Peyer's patch (tissue), 4 donors: ENCODE measurements at regions not wholly inside any gene's neighbourhood (a gene's known extent, or its start where the extent isn't known, plus 50 kb on each side); places are given as distances from the start of the nearest gene placed in this dataset.

ENCODE experiments used
- CTCF ChIP-seq, 6 experiments: fragments of 450-650 bp in 4 of 6; fragments of 200-600 bp in 2 of 6; sonication (generic) in 1 of 6; IDR thresholded peaks; one replicate each; pipeline ENCODE4 v1.5.1; 2017 to 2019; ENCODE audit warnings: antibody characterized with exemption in 6 of 6, mild to moderate bottlenecking in 3 of 6, moderate library complexity in 1 of 6
- POLR2A ChIP-seq, 2 donors: fragments of 450-650 bp; IDR thresholded peaks; one replicate each; pipeline ENCODE4 v1.5.1; 2017; ENCODE audit warnings: antibody characterized with exemption in 2 of 2, mild to moderate bottlenecking in 2 of 2, moderate library complexity in 2 of 2

GRCh38 chr20:23152308-23152892 is 66.3 kb upstream of the CD93 start:
- TF ChIP-seq CTCF (IDR thresholded peaks at IDR 0.05) (peak in 1 of 6 experiments; percentile 20), POLR2A (IDR thresholded peaks at IDR 0.05) (peak in 1 of 2 donors; percentile 16)
